ENCODE measurements at regions not wholly inside any gene's neighbourhood (a gene's known extent, or its start where the extent isn't known, plus 50 kb on each side); places are given as distances from the start of the nearest gene placed in this dataset.

DNA sequence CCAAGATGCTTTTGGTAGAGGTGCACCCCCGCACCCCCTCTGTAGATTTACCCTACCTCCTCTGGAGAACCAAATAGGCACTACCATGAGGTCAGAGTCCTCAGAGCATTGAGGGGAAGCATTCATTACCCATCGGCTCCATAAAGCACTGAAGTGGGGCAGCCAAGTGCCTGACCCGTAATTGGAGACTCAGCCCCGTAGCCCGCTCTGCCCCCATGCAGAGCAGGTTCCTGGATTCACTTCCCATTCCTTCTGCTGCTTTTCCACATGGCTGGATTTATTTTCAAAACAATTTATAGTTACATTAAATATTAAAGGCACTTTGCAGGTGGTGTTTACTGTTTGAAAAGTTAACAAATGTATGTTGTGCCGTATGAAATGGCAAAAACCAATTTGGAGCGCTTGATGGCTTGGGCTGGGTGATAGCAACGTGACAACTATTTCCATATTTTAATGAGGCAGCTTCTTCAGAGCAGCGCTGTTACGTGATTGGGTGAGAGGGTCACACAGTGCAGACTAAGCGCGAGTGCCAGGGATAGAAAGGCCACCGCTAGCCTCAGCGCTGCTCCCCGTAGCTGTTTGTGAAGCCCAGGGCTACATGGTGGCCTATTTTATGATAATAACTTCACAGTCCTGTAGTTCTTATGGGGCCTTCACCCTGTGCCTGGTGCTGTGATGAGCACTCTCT lies 373.8 kb upstream of the PROK2 start:
- no peak for TF ChIP-seq MYC (IDR thresholded peaks at IDR 0.05; ENCODE audit: low read depth, low read length)
- DNase-seq (ENCODE audit: low read depth), result no peak
- H3K4me3 ChIP-seq (ENCODE audit: low read depth, low read length), result no peak overlapping the region

- DNase-seq (ENCODE audit: low read depth), result no peak
- TF ChIP-seq MAX (IDR thresholded peaks at IDR 0.05; ENCODE audit: low read depth, low read length) (no peak), MYC (IDR thresholded peaks at IDR 0.05; ENCODE audit: low read depth, low read length) (no peak), CTCF (IDR thresholded peaks at IDR 0.05; ENCODE audit: low read depth, low read length) (no peak), POLR2A (IDR thresholded peaks at IDR 0.05; ENCODE audit: extremely low read depth, insufficient read length) (no peak)
Observed at GRCh38 chr3:72157748-72158638, 373.0 kb upstream of the PROK2 start.

GRCh38 chr3:72155391-72156064 lies 370.6 kb upstream of the PROK2 start:
- DNase-seq (ENCODE audit: low read depth), result peak; percentile 19
- TF ChIP-seq MAX (IDR thresholded peaks at IDR 0.05; ENCODE audit: low read depth, low read length) (no peak), CTCF (IDR thresholded peaks at IDR 0.05; ENCODE audit: low read depth, low read length) (no peak), MYC (IDR thresholded peaks at IDR 0.05; ENCODE audit: low read depth, low read length) (no peak), POLR2A (IDR thresholded peaks at IDR 0.05; ENCODE audit: extremely low read depth, insufficient read length) (no peak)
- H3K4me3 ChIP-seq (ENCODE audit: low read depth, low read length), result no peak overlapping the region

More at GRCh38 chr3:72157748-72158638, 373.0 kb upstream of the PROK2 start:
- H3K4me3 ChIP-seq (ENCODE audit: low read depth, low read length), result no peak overlapping the region

GRCh38 chr3:72154391-72155335 lies 369.7 kb upstream of the PROK2 start:
- no peak for TF ChIP-seq MAX (IDR thresholded peaks at IDR 0.05; ENCODE audit: low read depth, low read length)
- TF ChIP-seq POLR2A (IDR thresholded peaks at IDR 0.05; ENCODE audit: extremely low read depth, insufficient read length), result no peak
- TF ChIP-seq MYC (IDR thresholded peaks at IDR 0.05; ENCODE audit: low read depth, low read length), result no peak
- TF ChIP-seq CTCF (IDR thresholded peaks at IDR 0.05; ENCODE audit: low read depth, low read length), result no peak
- DNase-seq (ENCODE audit: low read depth), result no peak
- no peak overlapping the region for H3K4me3 ChIP-seq (ENCODE audit: low read depth, low read length)

DNA sequence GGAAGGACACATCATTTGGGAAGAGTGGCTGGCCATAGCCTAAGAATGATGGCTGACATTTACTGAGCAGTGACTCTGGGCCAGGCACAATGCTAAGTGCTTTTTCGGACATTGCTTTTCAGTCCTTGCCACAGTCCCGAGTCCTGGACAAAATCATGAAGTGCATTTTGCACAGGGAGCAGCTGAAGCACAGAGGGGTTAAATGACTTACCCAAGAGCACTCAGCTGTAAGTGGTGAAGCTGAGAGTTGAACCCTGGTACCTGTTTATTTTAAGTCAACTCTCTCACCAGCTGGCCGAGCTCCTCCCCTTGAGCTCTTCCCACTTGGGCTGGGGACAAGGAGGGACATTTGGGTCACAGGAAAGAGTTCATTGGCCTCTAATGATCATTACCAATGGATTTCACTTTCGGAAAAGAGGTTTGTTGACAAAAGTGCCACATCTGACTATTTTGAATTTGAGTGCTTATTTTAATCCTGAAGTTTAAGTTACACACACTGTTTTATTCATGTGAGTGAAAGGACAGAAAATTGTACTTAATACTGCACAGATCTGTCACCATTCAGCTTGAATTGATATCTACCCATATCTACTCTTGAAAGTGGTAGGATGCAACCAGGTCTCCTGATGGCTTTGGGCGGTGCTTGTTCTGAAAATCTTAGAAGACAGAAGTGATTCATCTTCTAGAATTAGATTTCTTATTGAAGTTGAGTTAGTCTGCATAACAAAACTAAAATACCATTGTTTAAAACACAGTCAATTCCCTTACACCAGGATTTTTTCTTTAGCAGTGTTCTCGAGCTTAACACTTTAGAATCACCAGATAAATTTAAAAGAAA lies 368.7 kb upstream of the PROK2 start:
- DNase-seq (ENCODE audit: low read depth), result no peak
- H3K4me3 ChIP-seq (ENCODE audit: low read depth, low read length), result no peak overlapping the region
- TF ChIP-seq MYC (IDR thresholded peaks at IDR 0.05; ENCODE audit: low read depth, low read length), result no peak
- no peak for TF ChIP-seq CTCF (IDR thresholded peaks at IDR 0.05; ENCODE audit: low read depth, low read length)
- TF ChIP-seq MAX (IDR thresholded peaks at IDR 0.05; ENCODE audit: low read depth, low read length), result no peak
